Fibroblast of the aortic adventitia (primary cell): ENCODE measurements at regions not wholly inside any gene's neighbourhood (a gene's known extent, or its start where the extent isn't known, plus 50 kb on each side); places are given as distances from the start of the nearest gene placed in this dataset.

Experiments used
- DNase-seq: peaks from one replicate; pipeline ENCODE4 v3.0.0-alpha.2; 2010; ENCODE audit warnings: low read depth
- H3K4me3 ChIP-seq: 2 replicates; pipeline ENCODE4 v1.5.1; 2011; ENCODE audit warnings: low read depth, mild to moderate bottlenecking, control low read depth, low read length, moderate library complexity
- TF ChIP-seq, protein P1 (sequence below): IDR thresholded peaks from 2 replicates; pipeline ENCODE4 v1.5.1; 2011; ENCODE audit warnings: mild to moderate bottlenecking, low read length, control low read depth, inconsistent platforms; ENCODE audit not compliant: insufficient read depth

DNA sequence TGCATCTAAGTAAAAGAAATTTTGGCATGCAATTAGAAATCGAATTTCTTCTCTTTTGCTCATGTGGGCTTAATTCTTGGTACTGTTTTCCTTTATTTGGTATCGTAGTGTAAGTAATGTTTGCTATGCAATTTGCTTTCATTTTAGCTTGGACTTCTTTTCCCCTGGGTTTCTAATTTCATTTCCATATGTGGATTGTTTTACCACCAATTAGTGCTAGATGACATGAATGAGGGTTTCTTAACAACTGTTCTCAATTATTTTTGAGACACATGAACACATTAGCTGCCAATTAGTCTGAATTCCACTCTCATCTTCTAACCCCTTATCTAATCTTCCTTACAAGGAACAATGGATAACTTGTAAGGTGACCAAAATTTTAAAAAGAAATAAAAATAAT lies 1047.2 kb upstream of the PIK3C3 start:
- no peak overlapping the region for H3K4me3 ChIP-seq
- TF ChIP-seq, protein P1, sequence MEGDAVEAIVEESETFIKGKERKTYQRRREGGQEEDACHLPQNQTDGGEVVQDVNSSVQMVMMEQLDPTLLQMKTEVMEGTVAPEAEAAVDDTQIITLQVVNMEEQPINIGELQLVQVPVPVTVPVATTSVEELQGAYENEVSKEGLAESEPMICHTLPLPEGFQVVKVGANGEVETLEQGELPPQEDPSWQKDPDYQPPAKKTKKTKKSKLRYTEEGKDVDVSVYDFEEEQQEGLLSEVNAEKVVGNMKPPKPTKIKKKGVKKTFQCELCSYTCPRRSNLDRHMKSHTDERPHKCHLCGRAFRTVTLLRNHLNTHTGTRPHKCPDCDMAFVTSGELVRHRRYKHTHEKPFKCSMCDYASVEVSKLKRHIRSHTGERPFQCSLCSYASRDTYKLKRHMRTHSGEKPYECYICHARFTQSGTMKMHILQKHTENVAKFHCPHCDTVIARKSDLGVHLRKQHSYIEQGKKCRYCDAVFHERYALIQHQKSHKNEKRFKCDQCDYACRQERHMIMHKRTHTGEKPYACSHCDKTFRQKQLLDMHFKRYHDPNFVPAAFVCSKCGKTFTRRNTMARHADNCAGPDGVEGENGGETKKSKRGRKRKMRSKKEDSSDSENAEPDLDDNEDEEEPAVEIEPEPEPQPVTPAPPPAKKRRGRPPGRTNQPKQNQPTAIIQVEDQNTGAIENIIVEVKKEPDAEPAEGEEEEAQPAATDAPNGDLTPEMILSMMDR = no peak
- no peak for DNase-seq

DNA sequence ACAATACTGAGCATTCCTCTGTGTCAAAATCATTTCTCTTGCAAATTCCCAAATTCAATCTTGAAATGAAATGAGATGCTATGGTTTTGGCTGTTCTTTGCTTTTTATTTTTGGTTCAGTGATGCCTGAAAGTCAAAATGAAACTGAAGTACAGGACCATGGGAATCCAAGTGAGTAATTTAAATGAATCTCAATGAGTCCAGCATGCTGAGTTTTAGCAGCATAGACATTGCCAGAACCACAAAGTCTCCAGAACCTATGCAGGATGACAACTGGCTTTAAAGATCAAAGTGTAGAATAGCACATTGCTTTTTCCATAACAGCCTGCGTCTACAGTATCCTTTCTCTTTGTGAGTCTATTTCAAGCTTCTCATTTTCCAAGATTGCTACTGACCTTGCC lies 1050.7 kb upstream of the PIK3C3 start:
- TF ChIP-seq, protein P1 = no peak
- no peak for DNase-seq
- no peak overlapping the region for H3K4me3 ChIP-seq

DNA sequence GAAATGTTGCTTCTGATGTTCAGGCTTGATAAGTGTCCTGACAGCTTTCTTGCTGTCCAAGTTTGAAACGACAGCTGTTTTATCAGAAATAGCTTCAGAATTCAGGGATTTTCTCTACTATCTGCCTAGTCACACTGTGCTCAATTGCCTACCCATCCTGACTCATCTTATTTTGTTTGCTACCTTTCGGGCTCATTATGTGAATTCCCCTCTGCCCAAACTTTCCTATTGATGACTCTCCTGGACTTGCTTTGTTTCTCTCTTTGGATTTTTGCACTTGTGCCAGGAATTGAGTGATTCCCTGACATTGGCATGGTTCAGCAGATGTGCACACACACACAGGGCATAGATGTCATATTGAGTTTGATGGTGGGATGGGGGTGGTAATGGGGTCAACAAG lies 1052.6 kb upstream of the PIK3C3 start:
- no peak for DNase-seq
- TF ChIP-seq, protein P1 = no peak
- no peak overlapping the region for H3K4me3 ChIP-seq

DNA sequence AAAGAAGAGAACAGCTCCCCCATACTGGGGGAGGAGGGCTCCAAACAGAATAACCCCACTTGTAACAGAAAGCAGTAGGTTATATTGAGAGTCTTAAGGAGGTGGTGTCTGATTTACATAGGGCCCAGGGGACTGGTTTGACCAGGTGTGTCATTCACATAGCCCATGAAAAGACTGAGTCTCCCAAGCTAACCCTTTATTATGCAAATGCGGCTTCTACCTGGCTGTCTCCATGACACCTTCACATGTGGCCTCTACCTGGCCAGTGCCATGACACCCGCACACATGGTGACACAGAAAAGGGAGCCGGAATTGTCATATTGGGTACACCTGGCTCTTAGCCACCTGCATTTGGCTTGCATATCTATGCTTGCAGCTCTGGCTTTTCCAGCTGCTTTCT lies 1057.2 kb upstream of the PIK3C3 start:
- TF ChIP-seq, protein P1 = no peak
- no peak for DNase-seq
- H3K4me3 ChIP-seq = no peak overlapping the region

DNA sequence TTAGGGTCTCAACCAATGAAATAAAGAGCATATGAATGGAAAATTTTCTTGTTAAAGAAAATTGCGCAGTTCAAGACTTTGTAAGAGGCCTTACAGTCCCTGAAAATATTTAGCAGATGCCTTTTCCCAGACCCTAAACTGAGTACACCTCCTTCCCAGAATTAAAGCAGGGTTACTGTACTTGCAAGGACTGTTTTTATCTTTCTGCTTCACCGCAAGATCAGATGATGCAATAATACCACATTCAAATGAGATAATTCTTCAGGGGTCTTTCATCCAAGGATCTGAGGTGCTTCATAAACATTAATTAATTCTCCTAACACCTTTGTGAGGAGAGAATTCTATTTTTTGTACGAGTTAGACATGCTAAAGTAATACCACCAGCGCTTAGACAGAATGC lies 1071.8 kb upstream of the PIK3C3 start:
- DNase-seq = no peak
- TF ChIP-seq, protein P1 = no peak
- H3K4me3 ChIP-seq = no peak overlapping the region

DNA sequence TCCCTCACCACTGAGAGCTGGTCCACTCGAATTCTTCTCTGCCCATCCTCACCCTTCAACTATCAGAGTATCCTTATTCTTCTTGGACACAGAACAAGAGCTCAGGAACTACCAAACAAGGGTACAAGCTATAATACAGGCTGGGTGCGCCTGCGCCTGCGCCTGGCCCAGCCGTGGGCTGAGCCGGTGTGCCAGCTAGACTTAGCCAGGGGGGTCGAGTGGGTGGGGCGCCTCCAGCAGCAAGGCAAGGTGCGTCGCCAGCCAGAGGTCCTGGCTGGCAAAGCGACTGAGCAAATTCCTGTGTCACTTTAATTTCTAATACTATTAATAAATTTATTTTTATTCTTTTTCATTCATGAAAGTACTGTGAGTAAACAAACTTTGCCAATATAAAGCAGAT lies 1072.6 kb upstream of the PIK3C3 start:
- H3K4me3 ChIP-seq = no peak overlapping the region
- TF ChIP-seq, protein P1 = no peak
- no peak for DNase-seq

DNA sequence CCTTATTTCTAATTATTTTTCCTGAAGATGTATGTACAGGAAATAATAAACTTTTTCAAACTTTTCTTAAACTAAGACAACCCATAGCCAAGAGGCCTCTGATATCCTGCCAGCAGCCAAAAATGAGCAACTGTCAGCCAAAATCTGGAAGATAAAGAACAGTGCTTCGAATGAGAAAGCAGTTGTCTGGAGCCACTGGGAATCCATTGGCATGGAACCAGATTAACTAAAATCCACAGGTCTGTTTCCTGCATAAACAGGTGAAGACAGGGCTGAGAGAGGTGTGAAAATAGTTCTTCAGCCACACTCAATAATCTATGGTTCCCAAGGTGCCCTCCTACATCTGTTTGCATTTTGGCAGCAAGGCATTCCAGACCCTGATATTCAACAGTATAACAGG lies 1076.7 kb upstream of the PIK3C3 start:
- no peak overlapping the region for H3K4me3 ChIP-seq
- peak; percentile 37 for DNase-seq
- TF ChIP-seq, protein P1 = no peak
